ENCODE measurements at regions not wholly inside any gene's neighbourhood (a gene's known extent, or its start where the extent isn't known, plus 50 kb on each side); places are given as distances from the start of the nearest gene placed in this dataset.

- H3K4me3 ChIP-seq (ENCODE audit: control insufficient read depth, low read depth, low read length), result no peak overlapping the region
- TF ChIP-seq CTCF (IDR thresholded peaks at IDR 0.05; ENCODE audit: control insufficient read depth, insufficient read depth, low read depth, low read length, missing control alignments), result no peak
- DNase-seq (ENCODE audit: low read depth), result no peak
These were observed 444.0 kb upstream of the LRRTM1 start for GRCh38 chr2:80748592-80748991.

- DNase-seq (ENCODE audit: low read depth), result no peak
- TF ChIP-seq CTCF (IDR thresholded peaks at IDR 0.05; ENCODE audit: control insufficient read depth, insufficient read depth, low read depth, low read length, missing control alignments), result no peak
- H3K4me3 ChIP-seq (ENCODE audit: control insufficient read depth, low read depth, low read length), result no peak overlapping the region
These were observed 432.5 kb upstream of the LRRTM1 start for GRCh38 chr2:80737047-80737446.

- TF ChIP-seq CTCF (IDR thresholded peaks at IDR 0.05; ENCODE audit: control insufficient read depth, insufficient read depth, low read depth, low read length, missing control alignments), result no peak
- DNase-seq (ENCODE audit: low read depth), result no peak
- no peak overlapping the region for H3K4me3 ChIP-seq (ENCODE audit: control insufficient read depth, low read depth, low read length)
These were observed 420.4 kb upstream of the LRRTM1 start for GRCh38 chr2:80725001-80725400.

GRCh38 chr2:80722803-80723202, 418.3 kb upstream of the LRRTM1 start:
- no peak for DNase-seq (ENCODE audit: low read depth)
- TF ChIP-seq CTCF (IDR thresholded peaks at IDR 0.05; ENCODE audit: control insufficient read depth, insufficient read depth, low read depth, low read length, missing control alignments), result no peak
- no peak overlapping the region for H3K4me3 ChIP-seq (ENCODE audit: control insufficient read depth, low read depth, low read length)

- no peak overlapping the region for H3K4me3 ChIP-seq (ENCODE audit: control insufficient read depth, low read depth, low read length)
- TF ChIP-seq CTCF (IDR thresholded peaks at IDR 0.05; ENCODE audit: control insufficient read depth, insufficient read depth, low read depth, low read length, missing control alignments), result no peak
- no peak for DNase-seq (ENCODE audit: low read depth)
These were observed 415.1 kb upstream of the LRRTM1 start for GRCh38 chr2:80719607-80720006.

- no peak for DNase-seq (ENCODE audit: low read depth)
- no peak for TF ChIP-seq CTCF (IDR thresholded peaks at IDR 0.05; ENCODE audit: control insufficient read depth, insufficient read depth, low read depth, low read length, missing control alignments)
These were observed 410.9 kb upstream of the LRRTM1 start for GRCh38 chr2:80715433-80715832.

GRCh38 chr2:80711915-80712314, 407.4 kb upstream of the LRRTM1 start:
- no peak overlapping the region for H3K4me3 ChIP-seq (ENCODE audit: control insufficient read depth, low read depth, low read length)
- TF ChIP-seq CTCF (IDR thresholded peaks at IDR 0.05; ENCODE audit: control insufficient read depth, insufficient read depth, low read depth, low read length, missing control alignments), result no peak
- DNase-seq (ENCODE audit: low read depth), result no peak

More at GRCh38 chr2:80715433-80715832, 410.9 kb upstream of the LRRTM1 start:
- H3K4me3 ChIP-seq (ENCODE audit: control insufficient read depth, low read depth, low read length), result no peak overlapping the region
